ENCODE measurements at regions not wholly inside any gene's neighbourhood (a gene's known extent, or its start where the extent isn't known, plus 50 kb on each side); places are given as distances from the start of the nearest gene placed in this dataset.
A peak's percentile ranks its signal among the peaks of the same experiment; 100 is the strongest.

DNA sequence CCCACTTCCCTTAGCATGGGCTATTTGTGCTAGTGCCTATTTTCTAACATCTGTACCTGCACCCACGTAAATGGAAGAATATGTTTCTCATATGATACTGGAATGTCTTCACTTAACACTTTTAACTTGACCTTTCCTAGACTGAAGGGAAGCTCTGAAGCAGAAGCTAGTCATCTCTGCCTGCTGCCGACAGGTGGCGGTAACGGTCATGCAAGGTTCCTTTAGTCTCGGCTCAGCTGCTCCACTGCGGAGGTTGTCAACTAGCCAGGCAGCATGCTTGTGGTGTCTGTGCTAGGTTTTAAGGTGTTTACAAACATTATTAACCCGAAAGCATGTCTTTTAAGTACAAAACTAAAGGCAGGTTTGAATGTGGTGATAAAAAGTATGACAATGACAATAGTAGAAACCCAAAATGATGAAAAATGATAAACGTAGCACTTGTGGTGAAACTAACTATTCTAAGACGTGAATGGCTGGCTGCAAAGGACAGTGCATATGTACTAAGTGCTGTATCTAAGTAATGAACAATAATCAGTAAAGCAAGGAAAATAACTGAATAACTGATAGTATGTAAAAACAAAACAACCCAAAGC lies 117.2 kb downstream of the GRIN2B start:
- Histone ChIP-seq H2AFZ (replicated peaks; ENCODE audit: low read length, poor library complexity) (no peak overlapping the region), H4K91ac (ENCODE audit: insufficient read depth, low read depth, low read length) (no peak overlapping the region), H3K9ac (ENCODE audit: low read depth, low read length) (no peak overlapping the region), H2BK5ac (ENCODE audit: low read depth, low read length, poor library complexity, severe bottlenecking) (no peak overlapping the region), H4K20me1 (ENCODE audit: insufficient read depth, low read length) (no peaks in the 10 kb centered on the region), H3K9me3 (ENCODE audit: control insufficient read depth, insufficient read depth, low read length) (0 out of 2 replicates have a peak, but pooled peaks cover 1% of the 10 kb centered on the region), H3K56ac (ENCODE audit: extremely low read depth, insufficient read depth, low read length) (no peak overlapping the region), H4K8ac (ENCODE audit: low read depth in 2 of 2, low read length in 2 of 2) (no peak overlapping the region), H3K4me3 (ENCODE audit: insufficient read depth, low read depth, low read length) (no peak overlapping the region), H3K27me3 (ENCODE audit: control insufficient read depth, insufficient read depth, low read length) (no peaks in the 10 kb centered on the region), H3K9me1 (ENCODE audit: insufficient read depth, low read length) (no peaks in the 10 kb centered on the region), H2BK120ac (ENCODE audit: low read depth, low read length) (no peak overlapping the region), H2BK20ac (ENCODE audit: low read depth, low read length) (no peak overlapping the region), H2AK9ac (replicated peaks; ENCODE audit: low read depth, low read length, poor library complexity) (no peak overlapping the region), H3K18ac (ENCODE audit: low read depth, low read length) (no peak overlapping the region), H3K27ac (ENCODE audit: insufficient read depth, low read length) (no peak overlapping the region), H3K14ac (replicated peaks; ENCODE audit: low read depth, low read length) (no peak overlapping the region), H2BK15ac (ENCODE audit: low read depth, low read length) (no peak overlapping the region), H3K79me1 (ENCODE audit: low read depth in 1 of 2, low read length in 2 of 2) (no peaks in the 10 kb centered on the region), H2AK5ac (ENCODE audit: low read depth, low read length) (no peak overlapping the region), H3K4ac (ENCODE audit: low read depth, low read length) (no peak overlapping the region), H3K23ac (ENCODE audit: low read depth, low read length) (no peak overlapping the region), H3K36me3 (ENCODE audit: control insufficient read depth, insufficient read depth, low read length) (no peaks in the 10 kb centered on the region), H4K5ac (ENCODE audit: low read depth, low read length) (no peak overlapping the region), H3K4me2 (ENCODE audit: low read depth, low read length) (no peak overlapping the region), H3K4me1 (ENCODE audit: control insufficient read depth, insufficient read depth, low read length) (no peaks in the 10 kb centered on the region)
- dilution Hi-C loops (cut with HindIII; ENCODE audit: low sequenced_read_pairs, unreplicated experiment) (no loop called here), in situ Hi-C loops (cut with MboI; ENCODE audit: low sequenced_read_pairs) (no loop called here), intact Hi-C loops (cut with micrococcal nuclease) (loop anchor here (1.0 kb wide), 1 partner anchor 303 kb away; no protein-coding TSS in a partner anchor)
- BruUV-seq (replicated peaks) = no TSS peak
- peak; percentile 67 for ATAC-seq (ENCODE audit: low read depth)
- WGBS, 2 experiments (ENCODE audit: extremely low coverage in 2 of 2, insufficient read length in 1 of 2) = no CpG with 5 or more reads among the region's 9 CpGs
- POLR2A ChIA-PET (ENCODE audit: unreplicated experiment) = no interaction called here
- CTCF ChIA-PET = interaction anchor here (0.5 to 1.5 kb wide), 6 partner anchors 10 to 304 kb away, joined by 3 to 5 read pairs (median 4); no protein-coding TSS in a partner anchor
- TF ChIP-seq RFX5 (IDR thresholded peaks at IDR 0.05; ENCODE audit: low read depth, low read length) (no peak), MAZ (IDR thresholded peaks at IDR 0.05; ENCODE audit: borderline replicate concordance, low read depth, low read length) (no peak), CTCF (conservative IDR thresholded peaks at IDR 0.05; ENCODE audit: low read depth, low read length) (peak; percentile 67), FOS (IDR thresholded peaks at IDR 0.05; ENCODE audit: low read depth, low read length) (no peak), NFE2L2 (IDR thresholded peaks at IDR 0.05; ENCODE audit: low read depth, low read length) (no peak), RAD21 (IDR thresholded peaks at IDR 0.05; ENCODE audit: low read length) (peak; percentile 52; the same call in 1 of the 2 replicates), BHLHE40 (IDR thresholded peaks at IDR 0.05; ENCODE audit: low read depth, low read length) (no peak), ELK1 (IDR thresholded peaks at IDR 0.05; ENCODE audit: borderline replicate concordance, low read depth, low read length) (no peak), POLR2A (IDR thresholded peaks at IDR 0.05; ENCODE audit: low read depth, low read length) (no peak), MAFK (IDR thresholded peaks at IDR 0.05; ENCODE audit: low read depth, low read length) (no peak), MXI1 (IDR thresholded peaks at IDR 0.05; ENCODE audit: borderline replicate concordance, low read depth, low read length) (no peak), SMC3 (IDR thresholded peaks at IDR 0.05; ENCODE audit: low read depth, low read length) (peak; percentile 37; the same call in 1 of the 2 replicates), CHD1 (IDR thresholded peaks at IDR 0.05; ENCODE audit: low read depth, low read length) (no peak), RCOR1 (IDR thresholded peaks at IDR 0.05; ENCODE audit: insufficient replicate concordance, low read length) (no peak), CEBPB (IDR thresholded peaks at IDR 0.05; ENCODE audit: low read depth, low read length) (no peak)
- TF ChIP-seq, protein P1, sequence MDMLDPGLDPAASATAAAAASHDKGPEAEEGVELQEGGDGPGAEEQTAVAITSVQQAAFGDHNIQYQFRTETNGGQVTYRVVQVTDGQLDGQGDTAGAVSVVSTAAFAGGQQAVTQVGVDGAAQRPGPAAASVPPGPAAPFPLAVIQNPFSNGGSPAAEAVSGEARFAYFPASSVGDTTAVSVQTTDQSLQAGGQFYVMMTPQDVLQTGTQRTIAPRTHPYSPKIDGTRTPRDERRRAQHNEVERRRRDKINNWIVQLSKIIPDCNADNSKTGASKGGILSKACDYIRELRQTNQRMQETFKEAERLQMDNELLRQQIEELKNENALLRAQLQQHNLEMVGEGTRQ (IDR thresholded peaks at IDR 0.05; ENCODE audit: low read depth, low read length) = no peak
- DNase-seq = peak; percentile 61

All from IMR-90 (cell line).